ENCODE measurements at regions not wholly inside any gene's neighbourhood (a gene's known extent, or its start where the extent isn't known, plus 50 kb on each side); places are given as distances from the start of the nearest gene placed in this dataset.

GRCh38 chr9:27732494-27732893 is 159.2 kb upstream of the C9orf72 start (continued):
- TF ChIP-seq RELB (IDR thresholded peaks at IDR 0.05; ENCODE audit: low read depth) = no peak

- TF ChIP-seq MYB (IDR thresholded peaks at IDR 0.05; ENCODE audit: borderline replicate concordance, low read depth, low read length) = no peak
- TF ChIP-seq ZNF207 (IDR thresholded peaks at IDR 0.05; ENCODE audit: borderline replicate concordance) = no peak
- TF ChIP-seq STAT1 (conservative IDR thresholded peaks at IDR 0.05) = no peak
- POLR2A ChIA-PET = no interaction called here
- H3K4me3 ChIP-seq = no peak overlapping the region
- no peaks in the 10 kb centered on the region for H3K9me3 ChIP-seq (replicated peaks; ENCODE audit: control insufficient read depth, insufficient read depth, low read length)
- H3K27me3 ChIP-seq (replicated peaks in 1 of 2; ENCODE audit: control insufficient read depth in 2 of 2, insufficient read depth in 2 of 2, low read length in 1 of 2) = no peaks in the 10 kb centered on the region; a peak in 1 of 4 replicates
- whole genome bisulfite sequencing (ENCODE audit: insufficient coverage, insufficient replicate concordance, low lambda C conversion rate, missing lambda C conversion rate) = 0% methylated on average over 1 of the region's 1 CpG
- no TSS peak for BruUV-seq (replicated peaks)
- H3K9ac ChIP-seq (ENCODE audit: control insufficient read depth, insufficient read depth, low read length) = no peak overlapping the region
- in situ Hi-C loops (cut with MboI) = no loop called here
- no peak for FAIRE-seq
- ATAC-seq = no peak
- intact Hi-C loops (cut with micrococcal nuclease; ENCODE audit: unreplicated experiment) = no loop called here
- H3K4me1 ChIP-seq (ENCODE audit: control insufficient read depth, insufficient read depth, low read length) = no peaks in the 10 kb centered on the region
- SMC1A ChIA-PET (ENCODE audit: uncharacterized antibody, unreplicated experiment) = interaction anchor here (0.6 to 1.0 kb wide), 3 partner anchors 20 to 474 kb away, joined by 3 to 4 read pairs (median 3); no protein-coding TSS in a partner anchor
- H3K27ac ChIP-seq (ENCODE audit: control insufficient read depth, insufficient read depth) = no peak overlapping the region
- H3K79me2 ChIP-seq (ENCODE audit: control insufficient read depth, insufficient read depth, low read length) = no peaks in the 10 kb centered on the region
- RAD21 ChIA-PET (ENCODE audit: unreplicated experiment) = interaction anchor here (1.6 kb wide), 1 partner anchor 17 kb away, joined by 5 read pairs; no protein-coding TSS in a partner anchor
- H3K4me2 ChIP-seq (ENCODE audit: control insufficient read depth, insufficient read depth) = no peak overlapping the region
- H4K20me1 ChIP-seq (ENCODE audit: control insufficient read depth, insufficient read depth) = no peaks in the 10 kb centered on the region
- no peak for DNase-seq (ENCODE audit: low read depth, low spot score)
- CTCF ChIA-PET = interaction anchor here (0.6 to 5.7 kb wide), 2 partner anchors 16 kb away, joined by 6 to 28 read pairs; no protein-coding TSS in a partner anchor
- no peak overlapping the region for H2AFZ ChIP-seq (ENCODE audit: control insufficient read depth, low read depth, low read length)
- no peaks in the 10 kb centered on the region for H3K36me3 ChIP-seq (ENCODE audit: control insufficient read depth in 2 of 2, insufficient read depth in 2 of 2, low read length in 1 of 2)
These were observed 170.2 kb upstream of the C9orf72 start for GRCh38 chr9:27743490-27743889.
